H9 (cell line): ENCODE measurements at regions not wholly inside any gene's neighbourhood (a gene's known extent, or its start where the extent isn't known, plus 50 kb on each side); places are given as distances from the start of the nearest gene placed in this dataset.
"Not testable (repeated sequence)": the region's sequence is repeated elsewhere in the genome, so short reads cannot be mapped to it uniquely, and the experiment has no call there.

Source experiments
- DNase-seq: peaks from one replicate; pipeline ENCODE4 v3.0.0-alpha.2; 2017
- H2AFZ ChIP-seq: one replicate; pipeline ENCODE4 v1.6.1; 2013; ENCODE audit warnings: mild to moderate bottlenecking, low read length, control low read depth, moderate library complexity
- H2AK5ac ChIP-seq: 2 replicates; pipeline ENCODE4 v1.6.1; 2013; ENCODE audit warnings: low read length, control low read depth, mixed read lengths; ENCODE audit not compliant: insufficient read length
- H2BK120ac ChIP-seq: one replicate; pipeline ENCODE4 v1.6.1; 2013; ENCODE audit warnings: low read depth, mild to moderate bottlenecking, low read length, control low read depth, inconsistent platforms; ENCODE audit not compliant: poor library complexity, severe bottlenecking
- H2BK12ac ChIP-seq: 2 replicates; pipeline ENCODE4 v1.6.1; 2013; ENCODE audit warnings: low read length, control low read depth, mixed read lengths, low read depth; ENCODE audit not compliant: insufficient read length
- H2BK15ac ChIP-seq: 2 replicates; pipeline ENCODE4 v1.6.1; 2013; ENCODE audit warnings: low read depth, low read length, control low read depth
- H2BK20ac ChIP-seq: one replicate; pipeline ENCODE4 v1.6.1; 2013; ENCODE audit warnings: low read depth, mild to moderate bottlenecking, low read length, control low read depth, inconsistent platforms; ENCODE audit not compliant: poor library complexity, severe bottlenecking
- H2BK5ac ChIP-seq: 2 replicates; pipeline ENCODE4 v1.6.1; 2013; ENCODE audit warnings: low read length, control low read depth, mixed read lengths; ENCODE audit not compliant: insufficient read length
- H3K14ac ChIP-seq: 2 replicates; pipeline ENCODE4 v1.6.1; 2013; ENCODE audit warnings: low read length, control low read depth; ENCODE audit not compliant: insufficient read depth
- H3K18ac ChIP-seq: 2 replicates; pipeline ENCODE4 v1.6.1; 2013; ENCODE audit warnings: low read depth, mild to moderate bottlenecking, mixed read lengths, low read length, control low read depth; ENCODE audit not compliant: insufficient read length
- H3K23ac ChIP-seq: 2 replicates; pipeline ENCODE4 v1.6.1; 2013; ENCODE audit warnings: low read length, control low read depth, mixed read lengths, low read depth; ENCODE audit not compliant: insufficient read length
- H3K23me2 ChIP-seq: 2 replicates; pipeline ENCODE4 v1.6.1; 2013; ENCODE audit warnings: low read depth, mild to moderate bottlenecking, mixed read lengths, low read length, control low read depth; ENCODE audit not compliant: insufficient read length, poor library complexity, severe bottlenecking
- H3K27ac ChIP-seq: 2 replicates; pipeline ENCODE4 v1.5.1; 2013; ENCODE audit warnings: low read length, control low read depth, mixed read lengths, low read depth; ENCODE audit not compliant: insufficient read length
- H3K27me3 ChIP-seq: 2 replicates; pipeline ENCODE4 v1.6.1; 2013; ENCODE audit warnings: low read length, control low read depth, inconsistent platforms; ENCODE audit not compliant: insufficient read depth
- H3K4ac ChIP-seq: 2 replicates; pipeline ENCODE4 v1.6.1; 2013; ENCODE audit warnings: low read depth, mild to moderate bottlenecking, control low read depth, inconsistent platforms, low read length, moderate library complexity
- H3K4me1 ChIP-seq: 2 replicates; pipeline ENCODE4 v1.6.1; 2013; ENCODE audit warnings: low read length, control low read depth, inconsistent platforms; ENCODE audit not compliant: insufficient read depth
- H3K4me2 ChIP-seq: 2 replicates; pipeline ENCODE4 v1.6.1; 2013; ENCODE audit warnings: low read length, control low read depth, mixed read lengths; ENCODE audit not compliant: insufficient read length, insufficient read depth
- H3K56ac ChIP-seq: 2 replicates; pipeline ENCODE4 v1.6.1; 2013; ENCODE audit warnings: low read depth, mild to moderate bottlenecking, mixed read lengths, low read length, control low read depth; ENCODE audit not compliant: insufficient read length
- H3K79me1 ChIP-seq: 2 replicates; pipeline ENCODE4 v1.6.1; 2013; ENCODE audit warnings: low read depth, mild to moderate bottlenecking, moderate library complexity, low read length, control low read depth, inconsistent platforms; ENCODE audit not compliant: insufficient read depth, poor library complexity, severe bottlenecking
- H3K79me2 ChIP-seq: 2 replicates; pipeline ENCODE4 v1.6.1; 2013; ENCODE audit warnings: low read length, control low read depth, inconsistent platforms; ENCODE audit not compliant: insufficient read depth
- H3K9ac ChIP-seq: 2 replicates; pipeline ENCODE4 v1.6.1; 2013; ENCODE audit warnings: low read length, control low read depth, mixed read lengths; ENCODE audit not compliant: insufficient read length; ENCODE audit errors: extremely low read depth
- H3K9me3 ChIP-seq: one replicate; pipeline ENCODE4 v1.6.1; 2013; ENCODE audit warnings: low read depth, low read length, inconsistent platforms; ENCODE audit not compliant: control insufficient read depth
- H3T11ph ChIP-seq: one replicate; pipeline ENCODE4 v1.6.1; 2013; ENCODE audit warnings: mild to moderate bottlenecking, low read length, control low read depth, inconsistent platforms
- H4K20me1 ChIP-seq: one replicate; pipeline ENCODE4 v1.6.1; 2013; ENCODE audit not compliant: control insufficient read depth, insufficient read length, insufficient read depth
- H4K5ac ChIP-seq: 2 replicates; pipeline ENCODE4 v1.6.1; 2013; ENCODE audit warnings: low read depth, mild to moderate bottlenecking, mixed read lengths, low read length, control low read depth; ENCODE audit not compliant: insufficient read length
- H4K8ac ChIP-seq: replicated peaks from 2 replicates; pipeline ENCODE4 v1.6.1; 2013; ENCODE audit warnings: low read length, control low read depth, mixed read lengths, low read depth; ENCODE audit not compliant: insufficient read length
- H4K91ac ChIP-seq: 2 replicates; pipeline ENCODE4 v1.6.1; 2013; ENCODE audit warnings: low read depth, mild to moderate bottlenecking, moderate library complexity, mixed read lengths, low read length, control low read depth; ENCODE audit not compliant: insufficient read length
- H3K27ac Mint-ChIP-seq, 3 experiments: 2 replicates in 2 of 3; 3 replicates in 1 of 3; pipeline ENCODE4 v1.8.0; 2020 to 2021; ENCODE audit warnings: mixed read lengths in 3 of 3, mild to moderate bottlenecking in 1 of 3, moderate library complexity in 1 of 3
- H3K27me3 Mint-ChIP-seq: 2 replicates; pipeline ENCODE4 v1.8.0; 2021; ENCODE audit warnings: low read depth, mild to moderate bottlenecking, moderate library complexity, mixed read lengths
- H3K36me3 Mint-ChIP-seq, 3 experiments: 2 replicates in 2 of 3; 3 replicates in 1 of 3; pipeline ENCODE4 v1.8.0; 2020 to 2021; ENCODE audit warnings: low read depth in 3 of 3, mixed read lengths in 3 of 3; ENCODE audit not compliant: insufficient read depth in 1 of 3
- H3K4me1 Mint-ChIP-seq, 2 experiments: 2 replicates each; pipeline ENCODE4 v1.8.0; 2020; ENCODE audit warnings: mixed read lengths in 2 of 2
- H3K4me3 Mint-ChIP-seq, 2 experiments: 2 replicates in 1 of 2; 3 replicates in 1 of 2; pipeline ENCODE4 v1.8.0; 2020 to 2021; ENCODE audit warnings: mild to moderate bottlenecking in 2 of 2, mixed read lengths in 2 of 2, moderate library complexity in 1 of 2
- H3K9me3 Mint-ChIP-seq, 2 experiments: 2 replicates in 1 of 2; 3 replicates in 1 of 2; pipeline ENCODE4 v1.8.0; 2020; ENCODE audit warnings: mild to moderate bottlenecking in 2 of 2, mixed read lengths in 2 of 2, moderate library complexity in 1 of 2
- CTCF ChIP-seq: fragments of 200-600 bp; sonication (generic); conservative IDR thresholded peaks from 3 replicates; pipeline ENCODE4 v1.8.0; 2021; ENCODE audit warnings: antibody characterized with exemption, mild to moderate bottlenecking
- WGBS: extraction: QIAGEN DNeasy Blood & Tissue Kit; methylation state at CpG from one replicate; pipeline ENCODE4 v1.1.7; 2013; ENCODE audit warnings: missing lambda C conversion rate, low lambda C conversion rate, mixed read lengths; ENCODE audit not compliant: insufficient read length; ENCODE audit errors: extremely low coverage; 5-methylcytosine and 5-hydroxymethylcytosine counted together

- Histone ChIP-seq H3K23me2 (no peaks in the 10 kb centered on the region), H2BK15ac (no peak overlapping the region), H3K4ac (no peak overlapping the region), H3K14ac (no peak overlapping the region; the same call in 1 of the 2 replicates), H3K79me2 (no peaks in the 10 kb centered on the region), H2AK5ac (no peak overlapping the region), H4K20me1 (no peaks in the 10 kb centered on the region), H3K4me2 (no peak overlapping the region), H2AFZ (no peak overlapping the region), H2BK20ac (no peak overlapping the region), H4K91ac (no peak overlapping the region), H3K79me1 (no peaks in the 10 kb centered on the region), H3K27ac (no peak overlapping the region), H3K9ac (no peak overlapping the region), H3K56ac (no peak overlapping the region), H2BK120ac (no peak overlapping the region), H3K18ac (no peak overlapping the region), H2BK5ac (no peak overlapping the region), H4K5ac (no peak overlapping the region), H3T11ph (no peak overlapping the region), H3K27me3 (no peaks in the 10 kb centered on the region), H3K4me1 (no peaks in the 10 kb centered on the region), H3K9me3 (no peaks in the 10 kb centered on the region), H2BK12ac (no peak overlapping the region), H3K23ac (no peak overlapping the region), H4K8ac (no peak overlapping the region)
- H3K4me3 Mint-ChIP-seq = no peak overlapping the region
- no peak for DNase-seq
- no CpG with 5 or more reads among the region's 54 CpGs for WGBS
- no peaks in the 10 kb centered on the region for H3K36me3 Mint-ChIP-seq
- H3K27ac Mint-ChIP-seq = no peak overlapping the region
- no peaks in the 10 kb centered on the region; a peak in 1 of 5 replicates for H3K9me3 Mint-ChIP-seq
- TF ChIP-seq CTCF = no peak
- H3K4me1 Mint-ChIP-seq = peaks cover 10 to 16% of the 10 kb centered on the region in 2 experiments
- H3K27me3 Mint-ChIP-seq = peaks cover 8% of the 10 kb centered on the region
Measured at GRCh38 chr2:582792-583528, 94.2 kb downstream of the TMEM18 start.

GRCh38 chr2:582289-582688 lies 94.9 kb downstream of the TMEM18 start:
- H4K91ac ChIP-seq, H3K18ac ChIP-seq, H3K4me3 Mint-ChIP-seq, H2AFZ ChIP-seq, DNase-seq, H2BK15ac ChIP-seq, H3K27me3 Mint-ChIP-seq, H4K5ac ChIP-seq, H3K36me3 Mint-ChIP-seq, H2BK12ac ChIP-seq, H4K20me1 ChIP-seq, H3K79me1 ChIP-seq, H3K23me2 ChIP-seq, H3K27ac Mint-ChIP-seq, H3K14ac ChIP-seq, H3K79me2 ChIP-seq, H2AK5ac ChIP-seq, H3T11ph ChIP-seq, H3K27ac ChIP-seq, H2BK5ac ChIP-seq, H3K56ac ChIP-seq, H3K4me2 ChIP-seq, H2BK20ac ChIP-seq, H4K8ac ChIP-seq, H3K9me3 Mint-ChIP-seq, H3K9me3 ChIP-seq, H3K4ac ChIP-seq, H2BK120ac ChIP-seq, H3K27me3 ChIP-seq, H3K23ac ChIP-seq, H3K9ac ChIP-seq, H3K4me1 ChIP-seq: not testable (repeated sequence)
- no CpG with 5 or more reads among the region's 23 CpGs for WGBS
- peaks cover 10 to 16% of the 10 kb centered on the region in 2 experiments for H3K4me1 Mint-ChIP-seq
